ENCODE measurements at regions not wholly inside any gene's neighbourhood (a gene's known extent, or its start where the extent isn't known, plus 50 kb on each side); places are given as distances from the start of the nearest gene placed in this dataset.

DNA sequence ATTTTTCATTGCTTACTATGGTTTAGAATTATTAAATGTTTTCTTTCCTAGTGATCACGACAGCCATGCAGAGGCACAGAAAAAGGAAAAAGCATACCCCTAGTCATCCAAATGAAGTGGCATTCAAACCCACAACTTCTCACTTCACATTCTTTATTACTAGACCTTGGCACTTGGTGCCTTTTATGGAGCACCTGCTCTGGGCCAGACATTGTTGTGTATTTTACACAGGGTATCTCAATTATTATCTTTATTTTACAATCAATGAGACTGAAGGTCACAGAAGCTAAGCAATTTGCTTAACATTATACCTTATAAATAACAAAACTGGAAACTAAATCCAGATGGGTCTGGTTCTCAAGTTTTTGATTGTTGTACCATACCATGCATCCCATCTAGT, 235.3 kb downstream of the LRATD1 start:
- TF ChIP-seq U2AF2 (optimal IDR thresholded peaks at IDR 0.05; ENCODE audit: low read depth, low read length) = no peak
- TF ChIP-seq GTF2A2 (tag; IDR thresholded peaks at IDR 0.05) = no peak
- no peak for TF ChIP-seq GTF2E2 (tag; IDR thresholded peaks at IDR 0.05)
- TF ChIP-seq SETDB1 (IDR thresholded peaks at IDR 0.05; ENCODE audit: low read length) = no peak
- no peak for TF ChIP-seq SREBF2 (CRISPR knock-in tag; IDR thresholded peaks at IDR 0.05)
- TF ChIP-seq ELF4 (CRISPR knock-in tag; IDR thresholded peaks at IDR 0.05) = no peak
- no peak for TF ChIP-seq MCM7 (IDR thresholded peaks at IDR 0.05)
- no peak for TF ChIP-seq STAT6 (CRISPR knock-in tag; IDR thresholded peaks at IDR 0.05)

All from K562 (cell line).